ENCODE measurements at regions not wholly inside any gene's neighbourhood (a gene's known extent, or its start where the extent isn't known, plus 50 kb on each side); places are given as distances from the start of the nearest gene placed in this dataset.

- FAIRE-seq: no peak
- Histone ChIP-seq H3K4me3 (ENCODE audit: control insufficient read depth in 2 of 3, extremely low read depth in 1 of 3, insufficient read depth in 2 of 3, low read depth in 1 of 3, low read length in 3 of 3) (no peak overlapping the region), H3K27ac (ENCODE audit: control insufficient read depth, insufficient read depth, low read length) (no peak overlapping the region), H3K79me2 (ENCODE audit: control insufficient read depth, insufficient read depth, low read length) (no peaks in the 10 kb centered on the region), H3K27me3 (ENCODE audit: control insufficient read depth, extremely low read depth, insufficient read depth, low read length) (no peaks in the 10 kb centered on the region), H3K9me1 (ENCODE audit: control insufficient read depth, extremely low read depth, insufficient read depth, low read length) (no peaks in the 10 kb centered on the region), H3K36me3 (ENCODE audit: control insufficient read depth in 2 of 2, extremely low read depth in 1 of 2, insufficient read depth in 2 of 2, low read length in 2 of 2) (no peaks in the 10 kb centered on the region), H3K9ac (ENCODE audit: control insufficient read depth, extremely low read depth, insufficient read depth, low read length) (no peak overlapping the region), H3K9me3 (ENCODE audit: control insufficient read depth, low read depth, low read length) (no peaks in the 10 kb centered on the region), H2AFZ (ENCODE audit: control insufficient read depth, low read length) (no peak overlapping the region), H3K4me2 (ENCODE audit: control insufficient read depth, extremely low read depth, insufficient read depth, low read depth, low read length) (no peak overlapping the region), H4K20me1 (ENCODE audit: control insufficient read depth, extremely low read depth, insufficient read depth, low read length) (no peaks in the 10 kb centered on the region), H3K4me1 (ENCODE audit: control insufficient read depth, extremely low read depth, insufficient read depth, low read length) (no peaks in the 10 kb centered on the region)
- dilution Hi-C loops (cut with MboI; ENCODE audit: extremely low pct_ligation_motif_present, low sequenced_read_pairs): no loop called here
- no peak for DNase-seq (ENCODE audit: low read depth, low spot score)
- no peak for TF ChIP-seq EZH2 (IDR thresholded peaks at IDR 0.05; ENCODE audit: low read length)
- TF ChIP-seq CTCF (optimal IDR thresholded peaks at IDR 0.05 in 1 of 3, IDR thresholded peaks at IDR 0.05 in 1 of 3, conservative IDR thresholded peaks at IDR 0.05 in 1 of 3; ENCODE audit: extremely low read depth in 1 of 3, insufficient read depth in 2 of 3, low read length in 3 of 3): no peak
Measured at GRCh38 chr6:54993294-54993693, 146.7 kb downstream of the FAM83B start.

- H2AFZ ChIP-seq (ENCODE audit: control insufficient read depth, low read length): no peak overlapping the region
- H3K9me3 ChIP-seq (ENCODE audit: control insufficient read depth, low read depth, low read length): no peaks in the 10 kb centered on the region
- H3K79me2 ChIP-seq (ENCODE audit: control insufficient read depth, insufficient read depth, low read length): no peaks in the 10 kb centered on the region
- no peak overlapping the region for H3K4me2 ChIP-seq (ENCODE audit: control insufficient read depth, extremely low read depth, insufficient read depth, low read depth, low read length)
- H3K36me3 ChIP-seq (ENCODE audit: control insufficient read depth in 2 of 2, extremely low read depth in 1 of 2, insufficient read depth in 2 of 2, low read length in 2 of 2): no peaks in the 10 kb centered on the region
- H3K27me3 ChIP-seq (ENCODE audit: control insufficient read depth, extremely low read depth, insufficient read depth, low read length): no peaks in the 10 kb centered on the region
- FAIRE-seq (no peak), DNase-seq (ENCODE audit: low read depth, low spot score) (no peak)
- no peaks in the 10 kb centered on the region for H3K4me1 ChIP-seq (ENCODE audit: control insufficient read depth, extremely low read depth, insufficient read depth, low read length)
- TF ChIP-seq EZH2 (IDR thresholded peaks at IDR 0.05; ENCODE audit: low read length): no peak
- no peak for TF ChIP-seq CTCF (optimal IDR thresholded peaks at IDR 0.05 in 1 of 3, IDR thresholded peaks at IDR 0.05 in 1 of 3, conservative IDR thresholded peaks at IDR 0.05 in 1 of 3; ENCODE audit: extremely low read depth in 1 of 3, insufficient read depth in 2 of 3, low read length in 3 of 3)
- H3K27ac ChIP-seq (ENCODE audit: control insufficient read depth, insufficient read depth, low read length): no peak overlapping the region
- H3K4me3 ChIP-seq (ENCODE audit: control insufficient read depth in 2 of 3, extremely low read depth in 1 of 3, insufficient read depth in 2 of 3, low read depth in 1 of 3, low read length in 3 of 3): no peak overlapping the region
- H4K20me1 ChIP-seq (ENCODE audit: control insufficient read depth, extremely low read depth, insufficient read depth, low read length): no peaks in the 10 kb centered on the region
- H3K9me1 ChIP-seq (ENCODE audit: control insufficient read depth, extremely low read depth, insufficient read depth, low read length): no peaks in the 10 kb centered on the region
- dilution Hi-C loops (cut with MboI; ENCODE audit: extremely low pct_ligation_motif_present, low sequenced_read_pairs): no loop called here
- H3K9ac ChIP-seq (ENCODE audit: control insufficient read depth, extremely low read depth, insufficient read depth, low read length): no peak overlapping the region
Measured at GRCh38 chr6:54993948-54994347, 147.4 kb downstream of the FAM83B start.
